Keratinocyte (primary cell): ENCODE measurements at regions not wholly inside any gene's neighbourhood (a gene's known extent, or its start where the extent isn't known, plus 50 kb on each side); places are given as distances from the start of the nearest gene placed in this dataset.

Source experiments
- EZH2 ChIP-seq: IDR thresholded peaks from one replicate; pipeline ENCODE4 v1.6.1; 2012; ENCODE audit warnings: inconsistent platforms, mild to moderate bottlenecking, low read length, moderate library complexity
- TF ChIP-seq, protein P1 (sequence below), 3 experiments: IDR thresholded peaks in 1 of 3; conservative IDR thresholded peaks in 1 of 3; optimal IDR thresholded peaks in 1 of 3; 2 replicates in 2 of 3; 3 replicates in 1 of 3; pipeline versions ENCODE3 to v1.5.1; 2011; ENCODE audit warnings: low read length in 3 of 3, mild to moderate bottlenecking in 3 of 3, moderate library complexity in 2 of 3, control low read depth in 1 of 3, inconsistent platforms in 1 of 3; ENCODE audit not compliant: insufficient read depth in 2 of 3; ENCODE audit errors: extremely low read depth in 1 of 3

DNA sequence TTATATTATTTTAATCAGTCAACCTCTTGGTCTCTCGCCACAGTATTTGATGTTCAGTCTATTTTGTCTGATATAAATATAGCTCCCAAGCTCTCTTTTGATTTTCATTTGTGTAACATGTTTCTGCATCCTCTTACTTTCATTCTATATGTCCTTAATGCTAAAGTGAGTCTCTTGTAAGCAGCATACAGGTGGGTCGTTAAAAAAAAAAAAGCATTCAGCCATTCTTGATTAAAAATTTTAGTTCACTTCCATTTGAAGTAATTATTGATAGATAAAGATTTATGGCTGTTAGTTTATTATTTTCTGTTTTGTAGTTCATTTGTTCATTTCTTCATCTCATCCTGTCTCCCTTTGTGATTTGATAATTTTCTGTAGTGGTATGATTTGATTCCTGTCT lies 229.1 kb downstream of the GUCY2F start:
- TF ChIP-seq EZH2 = no peak
- TF ChIP-seq, protein P1, sequence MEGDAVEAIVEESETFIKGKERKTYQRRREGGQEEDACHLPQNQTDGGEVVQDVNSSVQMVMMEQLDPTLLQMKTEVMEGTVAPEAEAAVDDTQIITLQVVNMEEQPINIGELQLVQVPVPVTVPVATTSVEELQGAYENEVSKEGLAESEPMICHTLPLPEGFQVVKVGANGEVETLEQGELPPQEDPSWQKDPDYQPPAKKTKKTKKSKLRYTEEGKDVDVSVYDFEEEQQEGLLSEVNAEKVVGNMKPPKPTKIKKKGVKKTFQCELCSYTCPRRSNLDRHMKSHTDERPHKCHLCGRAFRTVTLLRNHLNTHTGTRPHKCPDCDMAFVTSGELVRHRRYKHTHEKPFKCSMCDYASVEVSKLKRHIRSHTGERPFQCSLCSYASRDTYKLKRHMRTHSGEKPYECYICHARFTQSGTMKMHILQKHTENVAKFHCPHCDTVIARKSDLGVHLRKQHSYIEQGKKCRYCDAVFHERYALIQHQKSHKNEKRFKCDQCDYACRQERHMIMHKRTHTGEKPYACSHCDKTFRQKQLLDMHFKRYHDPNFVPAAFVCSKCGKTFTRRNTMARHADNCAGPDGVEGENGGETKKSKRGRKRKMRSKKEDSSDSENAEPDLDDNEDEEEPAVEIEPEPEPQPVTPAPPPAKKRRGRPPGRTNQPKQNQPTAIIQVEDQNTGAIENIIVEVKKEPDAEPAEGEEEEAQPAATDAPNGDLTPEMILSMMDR (optimal IDR thresholded peaks at IDR 0.05 in 1 of 3, IDR thresholded peaks at IDR 0.05 in 1 of 3, conservative IDR thresholded peaks at IDR 0.05 in 1 of 3; ENCODE audit: extremely low read depth in 1 of 3, insufficient read depth in 2 of 3, low read length in 3 of 3) = no peak
